OCI-LY1 (cell line): ENCODE measurements at regions not wholly inside any gene's neighbourhood (a gene's known extent, or its start where the extent isn't known, plus 50 kb on each side); places are given as distances from the start of the nearest gene placed in this dataset.

Source experiments
- H2AFZ ChIP-seq: fragments of 200-600 bp; sonication (generic), shearing (Covaris generic); 2 replicates; pipeline ENCODE4 v1.6.0; 2014; ENCODE audit warnings: antibody characterized with exemption, mild to moderate bottlenecking, low read length
- H3F3A ChIP-seq: fragments of 200-600 bp; sonication (generic), shearing (Covaris generic); 2 replicates; pipeline ENCODE4 v1.6.0; 2014; ENCODE audit warnings: mild to moderate bottlenecking, antibody characterized with exemption, low read length, moderate library complexity; ENCODE audit not compliant: insufficient read depth
- H3K27ac ChIP-seq: fragments of 200-600 bp; sonication (generic); 2 replicates; pipeline ENCODE4 v1.5.1; 2014; ENCODE audit warnings: low read length, mixed run types, mild to moderate bottlenecking, low read depth; ENCODE audit not compliant: poor library complexity, severe bottlenecking
- H3K27me3 ChIP-seq: fragments of 200-600 bp; sonication (generic); 2 replicates; pipeline ENCODE4 v1.6.0; 2014; ENCODE audit warnings: antibody characterized with exemption, mild to moderate bottlenecking, low read length, moderate library complexity; ENCODE audit not compliant: insufficient read depth
- H3K36me3 ChIP-seq: fragments of 200-600 bp; sonication (generic); 2 replicates; pipeline ENCODE4 v1.6.1; 2014; ENCODE audit warnings: mild to moderate bottlenecking, antibody characterized with exemption, low read length, moderate library complexity, mixed read lengths; ENCODE audit not compliant: insufficient read depth
- H3K4me1 ChIP-seq: fragments of 200-600 bp; sonication (generic); 2 replicates; pipeline ENCODE4 v1.5.1; 2014; ENCODE audit warnings: mild to moderate bottlenecking, low read length, moderate library complexity; ENCODE audit not compliant: insufficient read depth, severe bottlenecking
- H3K4me2 ChIP-seq: fragments of 200-600 bp; sonication (generic), shearing (Covaris generic); 2 replicates; pipeline ENCODE4 v1.6.1; 2014; ENCODE audit warnings: low read length
- H3K4me3 ChIP-seq: fragments of 200-600 bp; sonication (generic); 2 replicates; pipeline ENCODE4 v1.5.1; 2014; ENCODE audit warnings: low read length, low read depth, mild to moderate bottlenecking, mixed read lengths; ENCODE audit not compliant: poor library complexity, severe bottlenecking
- H3K79me2 ChIP-seq: fragments of 200-600 bp; shearing (Covaris generic); 2 replicates; pipeline ENCODE4 v1.6.1; 2016; ENCODE audit warnings: mixed run types, low read length, mixed read lengths; ENCODE audit not compliant: insufficient read depth
- H3K9ac ChIP-seq: fragments of 200-600 bp; sonication (generic), shearing (Covaris generic); 2 replicates; pipeline ENCODE4 v1.6.1; 2014; ENCODE audit warnings: mild to moderate bottlenecking, low read length, mixed read lengths
- H3K9me2 ChIP-seq: fragments of 200-600 bp; sonication (generic), shearing (Covaris generic); 2 replicates; pipeline ENCODE4 v1.6.1; 2014; ENCODE audit warnings: low read depth, mild to moderate bottlenecking, low read length, mixed read lengths
- H3K9me3 ChIP-seq: fragments of 200-600 bp; shearing (Covaris generic); 2 replicates; pipeline ENCODE4 v1.6.1; 2014; ENCODE audit warnings: low read length, mixed read lengths
- H4K20me1 ChIP-seq: fragments of 200-600 bp; sonication (generic), shearing (Covaris generic); 2 replicates; pipeline ENCODE4 v1.6.0; 2016; ENCODE audit warnings: mild to moderate bottlenecking, low read length; ENCODE audit not compliant: insufficient read depth
- EZH2 ChIP-seq: fragments of 200-600 bp; sonication (generic), shearing (Covaris generic); IDR thresholded peaks from 2 replicates; pipeline ENCODE4 v1.8.0; 2017; ENCODE audit warnings: borderline replicate concordance, mixed run types, mild to moderate bottlenecking, antibody characterized with exemption, low read length, moderate library complexity, mixed read lengths
- TF ChIP-seq, protein P1 (sequence below): fragments of 200-600 bp; sonication (generic), shearing (Covaris generic); IDR thresholded peaks from 2 replicates; pipeline ENCODE4 v1.5.1; 2017; ENCODE audit warnings: mild to moderate bottlenecking, antibody characterized with exemption, low read length, moderate library complexity, mixed read lengths

DNA sequence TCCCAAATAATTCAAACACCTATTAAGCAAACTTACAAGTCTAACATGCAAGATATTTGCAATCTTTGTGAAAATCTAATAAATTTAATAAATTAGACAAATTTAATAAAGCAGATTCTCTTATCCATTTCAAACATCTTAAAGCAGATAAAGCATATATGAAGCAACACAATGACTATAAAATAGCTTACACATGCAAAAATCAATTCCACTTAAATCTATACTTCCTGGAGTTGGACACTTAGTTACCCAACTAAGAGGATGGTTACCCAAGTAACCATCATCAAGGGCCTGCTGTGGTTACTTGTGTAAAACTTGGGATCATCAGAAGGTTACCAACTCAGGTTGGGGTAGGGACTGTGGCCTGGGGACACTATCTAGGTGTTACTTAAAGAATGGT lies 206.8 kb downstream of the CD47 start:
- no peaks in the 10 kb centered on the region for H3K4me1 ChIP-seq

DNA sequence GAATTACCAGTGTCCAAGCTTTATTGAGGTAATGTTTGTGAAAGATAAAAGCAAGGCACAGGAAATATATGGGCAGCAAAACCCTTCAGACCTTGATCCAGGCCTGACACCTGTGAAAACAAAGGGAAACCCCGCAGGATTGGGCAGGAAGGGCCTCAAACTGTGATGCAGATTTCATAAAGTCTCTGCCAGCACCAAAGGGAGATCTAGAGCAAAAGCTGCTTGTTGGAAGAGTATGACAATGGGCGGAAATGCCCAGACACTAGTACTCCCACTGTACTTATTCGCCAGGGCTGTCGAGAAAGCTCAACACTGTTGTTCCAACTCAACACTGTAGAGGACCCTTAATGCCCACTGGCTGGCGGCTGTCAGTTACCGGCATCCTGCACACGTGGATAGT lies 207.9 kb downstream of the CD47 start:
- Histone ChIP-seq H4K20me1 (no peaks in the 10 kb centered on the region), H3K9ac (no peak overlapping the region), H3K27me3 (no peaks in the 10 kb centered on the region), H3K36me3 (no peaks in the 10 kb centered on the region), H2AFZ (no peak overlapping the region), H3K4me3 (no peak overlapping the region), H3K27ac (no peak overlapping the region), H3K4me1 (no peaks in the 10 kb centered on the region), H3K9me3 (no peaks in the 10 kb centered on the region), H3F3A (no peaks in the 10 kb centered on the region), H3K79me2 (no peaks in the 10 kb centered on the region), H3K4me2 (no peak overlapping the region), H3K9me2 (no peaks in the 10 kb centered on the region)
- TF ChIP-seq, protein P1, sequence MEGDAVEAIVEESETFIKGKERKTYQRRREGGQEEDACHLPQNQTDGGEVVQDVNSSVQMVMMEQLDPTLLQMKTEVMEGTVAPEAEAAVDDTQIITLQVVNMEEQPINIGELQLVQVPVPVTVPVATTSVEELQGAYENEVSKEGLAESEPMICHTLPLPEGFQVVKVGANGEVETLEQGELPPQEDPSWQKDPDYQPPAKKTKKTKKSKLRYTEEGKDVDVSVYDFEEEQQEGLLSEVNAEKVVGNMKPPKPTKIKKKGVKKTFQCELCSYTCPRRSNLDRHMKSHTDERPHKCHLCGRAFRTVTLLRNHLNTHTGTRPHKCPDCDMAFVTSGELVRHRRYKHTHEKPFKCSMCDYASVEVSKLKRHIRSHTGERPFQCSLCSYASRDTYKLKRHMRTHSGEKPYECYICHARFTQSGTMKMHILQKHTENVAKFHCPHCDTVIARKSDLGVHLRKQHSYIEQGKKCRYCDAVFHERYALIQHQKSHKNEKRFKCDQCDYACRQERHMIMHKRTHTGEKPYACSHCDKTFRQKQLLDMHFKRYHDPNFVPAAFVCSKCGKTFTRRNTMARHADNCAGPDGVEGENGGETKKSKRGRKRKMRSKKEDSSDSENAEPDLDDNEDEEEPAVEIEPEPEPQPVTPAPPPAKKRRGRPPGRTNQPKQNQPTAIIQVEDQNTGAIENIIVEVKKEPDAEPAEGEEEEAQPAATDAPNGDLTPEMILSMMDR: no peak
- no peak for TF ChIP-seq EZH2

More for the DNA sequence above, 206.8 kb downstream of the CD47 start:
- Histone ChIP-seq H3K9ac (no peak overlapping the region), H3K9me3 (no peaks in the 10 kb centered on the region), H3K9me2 (no peaks in the 10 kb centered on the region), H3F3A (no peaks in the 10 kb centered on the region), H3K79me2 (no peaks in the 10 kb centered on the region), H3K27me3 (no peaks in the 10 kb centered on the region), H3K27ac (no peak overlapping the region), H3K4me3 (no peak overlapping the region), H4K20me1 (no peaks in the 10 kb centered on the region), H3K4me2 (no peak overlapping the region), H3K36me3 (no peaks in the 10 kb centered on the region), H2AFZ (no peak overlapping the region)
- TF ChIP-seq, protein P1: no peak

DNA sequence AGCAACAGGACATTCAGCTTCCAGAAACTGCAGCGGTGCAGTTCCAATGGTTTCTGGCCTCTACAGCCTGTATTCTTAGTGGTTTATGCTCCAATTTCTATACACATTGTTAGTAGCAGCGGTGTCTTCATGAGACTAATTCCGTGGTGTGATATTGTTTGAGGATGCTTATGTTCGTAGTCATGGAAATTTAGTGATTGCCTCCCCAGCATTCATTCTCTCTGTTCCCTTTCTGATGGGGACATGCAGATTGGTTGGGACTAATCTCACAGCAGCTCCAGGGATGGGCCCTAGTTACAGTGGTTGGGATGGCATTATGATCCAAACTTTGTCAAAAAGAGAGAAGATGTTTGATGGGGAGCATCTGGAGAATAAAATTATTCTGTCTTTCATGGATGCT lies 208.6 kb downstream of the CD47 start:
- Histone ChIP-seq H3K9ac (no peak overlapping the region), H3F3A (no peaks in the 10 kb centered on the region), H3K9me2 (no peaks in the 10 kb centered on the region), H3K27ac (no peak overlapping the region), H3K4me3 (no peak overlapping the region), H3K36me3 (no peaks in the 10 kb centered on the region), H3K4me1 (no peaks in the 10 kb centered on the region), H3K4me2 (no peak overlapping the region), H3K79me2 (no peaks in the 10 kb centered on the region), H3K9me3 (no peaks in the 10 kb centered on the region), H3K27me3 (no peaks in the 10 kb centered on the region), H2AFZ (no peak overlapping the region), H4K20me1 (no peaks in the 10 kb centered on the region)
- TF ChIP-seq, protein P1: no peak
- TF ChIP-seq EZH2: no peak
